ENCODE measurements at regions not wholly inside any gene's neighbourhood (a gene's known extent, or its start where the extent isn't known, plus 50 kb on each side); places are given as distances from the start of the nearest gene placed in this dataset.

DNA sequence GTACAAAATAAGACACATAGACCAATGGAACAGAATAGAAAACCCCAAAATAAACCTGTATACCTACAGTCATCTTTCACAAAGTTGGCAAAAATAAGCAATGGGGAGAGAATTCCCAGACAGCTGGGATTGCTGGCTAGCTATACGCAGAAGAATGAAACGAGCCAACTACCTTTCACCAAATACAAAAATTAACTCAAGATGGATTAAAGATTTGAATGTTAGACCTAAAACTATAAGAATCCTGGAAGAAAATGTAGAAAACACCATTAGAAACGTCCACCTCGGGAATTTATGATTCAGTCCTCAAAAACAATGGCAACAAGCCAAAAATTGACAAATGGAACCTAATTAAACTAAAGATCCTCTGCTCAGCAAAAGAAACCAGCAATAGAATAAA is 408.1 kb upstream of the SLITRK1 start (continued):
- TF ChIP-seq EZH2phosphoT487 (IDR thresholded peaks at IDR 0.05; ENCODE audit: borderline replicate concordance) (no peak), SP1 (IDR thresholded peaks at IDR 0.05; ENCODE audit: low read depth) (no peak), ZFX (IDR thresholded peaks at IDR 0.05) (no peak)

DNA sequence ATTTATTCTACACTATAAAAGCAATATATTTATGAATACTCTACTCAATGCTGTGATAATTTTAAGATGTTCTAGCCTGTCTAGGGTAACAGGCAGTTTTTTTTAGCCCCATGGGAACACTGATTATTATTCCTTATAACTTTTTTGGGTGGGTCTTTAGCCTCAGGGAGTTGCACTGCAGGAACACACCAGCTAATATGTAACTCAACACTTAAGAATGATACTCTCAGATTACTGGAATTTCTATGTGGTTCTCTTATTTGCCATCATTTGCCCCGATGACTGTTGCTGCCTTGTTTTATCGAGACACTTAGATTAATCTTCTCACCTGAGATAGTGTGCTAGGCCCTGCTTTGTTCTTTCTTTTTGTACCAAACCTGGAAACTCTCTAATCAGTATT is 396.9 kb upstream of the SLITRK1 start:
- intact Hi-C loops (cut with micrococcal nuclease): no loop called here
- H3K4me3 ChIP-seq (replicated peaks in 1 of 2; ENCODE audit: low read depth in 1 of 2, low read length in 2 of 2): no peak overlapping the region
- H3K27ac ChIP-seq (ENCODE audit: low read depth, low read length): no peak overlapping the region
- TF ChIP-seq CEBPB (IDR thresholded peaks at IDR 0.05; ENCODE audit: low read depth): no peak
- no peak for ATAC-seq
- no peak overlapping the region for H2AFZ ChIP-seq (ENCODE audit: low read depth, low read length, poor library complexity, severe bottlenecking)
- ChIA-PET CTCF (no interaction called here), POLR2A (no interaction called here), RAD21 (ENCODE audit: low non-redundant PET in 1 of 2, low total read pairs in 2 of 2, uncharacterized antibody in 2 of 2, unreplicated experiment in 2 of 2) (no interaction called here)
- no peak overlapping the region for H3K9ac ChIP-seq (ENCODE audit: low read length)
- BruUV-seq (replicated peaks): no TSS peak
- no peaks in the 10 kb centered on the region for H3K4me1 ChIP-seq (ENCODE audit: control insufficient read depth in 1 of 2, insufficient read depth in 2 of 2, low read length in 2 of 2)
- no peak for DNase-seq (ENCODE audit: low read depth, low spot score)
- H3K79me2 ChIP-seq (ENCODE audit: insufficient read depth, low read length): no peaks in the 10 kb centered on the region
- H3K36me3 ChIP-seq (ENCODE audit: control insufficient read depth in 1 of 2, insufficient read depth in 2 of 2, low read length in 2 of 2): no peaks in the 10 kb centered on the region
- no peaks in the 10 kb centered on the region for H3K27me3 ChIP-seq (ENCODE audit: insufficient read depth, low read length)
- H4K20me1 ChIP-seq (ENCODE audit: insufficient read depth): no peaks in the 10 kb centered on the region
- H3K4me2 ChIP-seq (ENCODE audit: low read length): no peak overlapping the region
- no peaks in the 10 kb centered on the region for H3K9me3 ChIP-seq (ENCODE audit: control insufficient read depth in 1 of 2, insufficient read depth in 1 of 2, low read depth in 1 of 2, low read length in 2 of 2)
- no peaks in the 10 kb centered on the region for H3K9me2 ChIP-seq (ENCODE audit: insufficient read depth)

- Histone ChIP-seq H3K9ac (ENCODE audit: low read length) (no peak overlapping the region), H3K4me1 (ENCODE audit: control insufficient read depth in 1 of 2, insufficient read depth in 2 of 2, low read length in 2 of 2) (no peaks in the 10 kb centered on the region), H3K4me2 (ENCODE audit: low read length) (no peak overlapping the region), H4K20me1 (ENCODE audit: insufficient read depth) (no peaks in the 10 kb centered on the region), H3K27me3 (ENCODE audit: insufficient read depth, low read length) (no peaks in the 10 kb centered on the region), H2AFZ (ENCODE audit: low read depth, low read length, poor library complexity, severe bottlenecking) (no peak overlapping the region), H3K9me2 (ENCODE audit: insufficient read depth) (no peaks in the 10 kb centered on the region), H3K9me3 (ENCODE audit: control insufficient read depth in 1 of 2, insufficient read depth in 1 of 2, low read depth in 1 of 2, low read length in 2 of 2) (no peaks in the 10 kb centered on the region), H3K27ac (ENCODE audit: low read depth, low read length) (no peak overlapping the region), H3K36me3 (ENCODE audit: control insufficient read depth in 1 of 2, insufficient read depth in 2 of 2, low read length in 2 of 2) (no peaks in the 10 kb centered on the region), H3K79me2 (ENCODE audit: insufficient read depth, low read length) (no peaks in the 10 kb centered on the region), H3K4me3 (replicated peaks in 1 of 2; ENCODE audit: low read depth in 1 of 2, low read length in 2 of 2) (no peak overlapping the region)
- ATAC-seq (no peak), DNase-seq (ENCODE audit: low read depth, low spot score) (no peak)
- intact Hi-C loops (cut with micrococcal nuclease): no loop called here
- RAD21 ChIA-PET (ENCODE audit: low non-redundant PET in 1 of 2, low total read pairs in 2 of 2, uncharacterized antibody in 2 of 2, unreplicated experiment in 2 of 2): no interaction called here
- CTCF ChIA-PET: no interaction called here
- POLR2A ChIA-PET: no interaction called here
- TF ChIP-seq SP1 (IDR thresholded peaks at IDR 0.05; ENCODE audit: low read depth) (no peak), RAD21 (IDR thresholded peaks at IDR 0.05; ENCODE audit: low read depth) (no peak), JUND (IDR thresholded peaks at IDR 0.05) (no peak), SRF (IDR thresholded peaks at IDR 0.05; ENCODE audit: low read depth) (no peak), ATF3 (IDR thresholded peaks at IDR 0.05) (no peak), REST (IDR thresholded peaks at IDR 0.05; ENCODE audit: low read depth) (no peak), CBX3 (IDR thresholded peaks at IDR 0.05; ENCODE audit: low read depth) (no peak), ZFX (IDR thresholded peaks at IDR 0.05) (no peak), SIN3A (IDR thresholded peaks at IDR 0.05; ENCODE audit: low read depth) (no peak), CEBPB (IDR thresholded peaks at IDR 0.05; ENCODE audit: low read depth) (no peak), FOSL1 (IDR thresholded peaks at IDR 0.05; ENCODE audit: low read depth) (no peak)
- TF ChIP-seq, protein P1, sequence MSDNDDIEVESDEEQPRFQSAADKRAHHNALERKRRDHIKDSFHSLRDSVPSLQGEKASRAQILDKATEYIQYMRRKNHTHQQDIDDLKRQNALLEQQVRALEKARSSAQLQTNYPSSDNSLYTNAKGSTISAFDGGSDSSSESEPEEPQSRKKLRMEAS (IDR thresholded peaks at IDR 0.05): no peak
- TF ChIP-seq, protein P2, sequence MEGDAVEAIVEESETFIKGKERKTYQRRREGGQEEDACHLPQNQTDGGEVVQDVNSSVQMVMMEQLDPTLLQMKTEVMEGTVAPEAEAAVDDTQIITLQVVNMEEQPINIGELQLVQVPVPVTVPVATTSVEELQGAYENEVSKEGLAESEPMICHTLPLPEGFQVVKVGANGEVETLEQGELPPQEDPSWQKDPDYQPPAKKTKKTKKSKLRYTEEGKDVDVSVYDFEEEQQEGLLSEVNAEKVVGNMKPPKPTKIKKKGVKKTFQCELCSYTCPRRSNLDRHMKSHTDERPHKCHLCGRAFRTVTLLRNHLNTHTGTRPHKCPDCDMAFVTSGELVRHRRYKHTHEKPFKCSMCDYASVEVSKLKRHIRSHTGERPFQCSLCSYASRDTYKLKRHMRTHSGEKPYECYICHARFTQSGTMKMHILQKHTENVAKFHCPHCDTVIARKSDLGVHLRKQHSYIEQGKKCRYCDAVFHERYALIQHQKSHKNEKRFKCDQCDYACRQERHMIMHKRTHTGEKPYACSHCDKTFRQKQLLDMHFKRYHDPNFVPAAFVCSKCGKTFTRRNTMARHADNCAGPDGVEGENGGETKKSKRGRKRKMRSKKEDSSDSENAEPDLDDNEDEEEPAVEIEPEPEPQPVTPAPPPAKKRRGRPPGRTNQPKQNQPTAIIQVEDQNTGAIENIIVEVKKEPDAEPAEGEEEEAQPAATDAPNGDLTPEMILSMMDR (IDR thresholded peaks at IDR 0.05 in 2 of 3, conservative IDR thresholded peaks at IDR 0.05 in 1 of 3; ENCODE audit: borderline replicate concordance in 1 of 3, insufficient read depth in 1 of 3, low read depth in 2 of 3, low read length in 2 of 3): no peak
- no TSS peak for BruUV-seq (replicated peaks)
These were observed 390.7 kb upstream of the SLITRK1 start for GRCh38 chr13:84272877-84273562.

All from HCT116 (cell line).